SU-DHL-6 (cell line): ENCODE measurements at regions not wholly inside any gene's neighbourhood (a gene's known extent, or its start where the extent isn't known, plus 50 kb on each side); places are given as distances from the start of the nearest gene placed in this dataset.

Source experiments
- H2AFZ ChIP-seq: fragments of 200-600 bp; sonication (generic); 2 replicates; pipeline ENCODE4 v1.6.1; 2014; ENCODE audit warnings: low read depth, mild to moderate bottlenecking, moderate library complexity, mixed read lengths, antibody characterized with exemption, low read length; ENCODE audit not compliant: severe bottlenecking
- H3F3A ChIP-seq: fragments of 200-600 bp; shearing (Covaris generic); 2 replicates; pipeline ENCODE4 v1.6.0; 2016; ENCODE audit warnings: antibody characterized with exemption, mild to moderate bottlenecking; ENCODE audit not compliant: insufficient read depth
- H3K27ac ChIP-seq: fragments of 200-600 bp; sonication (generic); 2 replicates; pipeline ENCODE4 v1.5.1; 2016; ENCODE audit warnings: low read depth, mild to moderate bottlenecking, low read length, moderate library complexity, mixed read lengths
- H3K27me3 ChIP-seq: fragments of 200-600 bp; sonication (generic), shearing (Covaris generic); 2 replicates; pipeline ENCODE4 v1.6.0; 2014; ENCODE audit warnings: mild to moderate bottlenecking, low read length
- H3K36me3 ChIP-seq: fragments of 200-600 bp; sonication (generic); 2 replicates; pipeline ENCODE4 v1.6.1; 2014; ENCODE audit warnings: mild to moderate bottlenecking, low read length, mixed read lengths
- H3K4me2 ChIP-seq: fragments of 300-600, 200-600 bp; shearing (Covaris generic), sonication (generic); 2 replicates; pipeline ENCODE4 v1.6.0; 2014; ENCODE audit warnings: low read length, low read depth, mild to moderate bottlenecking; ENCODE audit not compliant: poor library complexity, severe bottlenecking
- H3K4me3 ChIP-seq: fragments of 200-600 bp; sonication (generic); 2 replicates; pipeline ENCODE4 v1.5.1; 2014; ENCODE audit warnings: antibody characterized with exemption, low read length, mild to moderate bottlenecking, mixed read lengths; ENCODE audit not compliant: insufficient read depth, poor library complexity, severe bottlenecking
- H3K79me2 ChIP-seq: fragments of 200-600 bp; sonication (generic); 2 replicates; pipeline ENCODE4 v1.6.1; 2014; ENCODE audit warnings: mild to moderate bottlenecking, low read length, moderate library complexity; ENCODE audit not compliant: insufficient read depth
- H3K9ac ChIP-seq: fragments of 200-600 bp; sonication (generic); 2 replicates; pipeline ENCODE4 v1.7.0; 2014; ENCODE audit warnings: mild to moderate bottlenecking, low read length
- H3K9me2 ChIP-seq: fragments of 200-600 bp; sonication (generic); replicated peaks from 2 replicates; pipeline ENCODE4 v1.6.1; 2014; ENCODE audit warnings: low read length; ENCODE audit not compliant: insufficient read depth
- H3K9me3 ChIP-seq: fragments of 200-600 bp; sonication (generic); 2 replicates; pipeline ENCODE4 v1.6.1; 2014; ENCODE audit warnings: low read length, mixed read lengths; ENCODE audit not compliant: insufficient read depth
- H4K20me1 ChIP-seq: fragments of 200-600 bp; sonication (generic); 2 replicates; pipeline ENCODE4 v1.6.1; 2014; ENCODE audit warnings: low read depth, mild to moderate bottlenecking, antibody characterized with exemption, low read length, moderate library complexity, mixed read lengths
- EZH2phosphoT487 ChIP-seq: fragments of 200-600 bp; sonication (generic), shearing (Covaris generic); conservative IDR thresholded peaks from 2 replicates; pipeline ENCODE4 v1.6.1; 2018; ENCODE audit warnings: mild to moderate bottlenecking, antibody characterized with exemption, low read length, moderate library complexity, mixed read lengths
- TF ChIP-seq, protein P1 (sequence below): fragments of 200-600 bp; sonication (generic); IDR thresholded peaks from one replicate; pipeline ENCODE4 v1.5.1; 2017; ENCODE audit warnings: antibody characterized with exemption, mild to moderate bottlenecking, low read length, moderate library complexity; ENCODE audit not compliant: insufficient read depth, poor library complexity, severe bottlenecking

DNA sequence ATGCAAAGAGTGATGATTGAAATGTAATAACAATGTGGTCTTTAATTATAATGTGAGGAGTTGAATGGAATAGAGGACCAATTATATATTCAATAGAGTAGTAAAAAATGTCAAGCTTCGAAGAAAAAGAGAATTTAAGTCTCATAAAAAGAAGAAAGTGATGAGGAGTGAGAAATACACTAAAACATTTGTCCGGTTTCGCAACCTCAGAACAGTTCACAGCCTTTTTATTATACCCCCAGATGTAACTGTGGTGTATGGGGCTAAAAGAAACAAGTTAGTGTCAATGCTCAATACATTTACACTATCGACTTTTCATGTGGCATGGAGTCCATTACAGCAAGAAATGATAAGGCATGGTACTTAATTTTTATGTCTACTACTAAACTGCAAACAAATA is 386.5 kb upstream of the ATP11B start:
- TF ChIP-seq, protein P1, sequence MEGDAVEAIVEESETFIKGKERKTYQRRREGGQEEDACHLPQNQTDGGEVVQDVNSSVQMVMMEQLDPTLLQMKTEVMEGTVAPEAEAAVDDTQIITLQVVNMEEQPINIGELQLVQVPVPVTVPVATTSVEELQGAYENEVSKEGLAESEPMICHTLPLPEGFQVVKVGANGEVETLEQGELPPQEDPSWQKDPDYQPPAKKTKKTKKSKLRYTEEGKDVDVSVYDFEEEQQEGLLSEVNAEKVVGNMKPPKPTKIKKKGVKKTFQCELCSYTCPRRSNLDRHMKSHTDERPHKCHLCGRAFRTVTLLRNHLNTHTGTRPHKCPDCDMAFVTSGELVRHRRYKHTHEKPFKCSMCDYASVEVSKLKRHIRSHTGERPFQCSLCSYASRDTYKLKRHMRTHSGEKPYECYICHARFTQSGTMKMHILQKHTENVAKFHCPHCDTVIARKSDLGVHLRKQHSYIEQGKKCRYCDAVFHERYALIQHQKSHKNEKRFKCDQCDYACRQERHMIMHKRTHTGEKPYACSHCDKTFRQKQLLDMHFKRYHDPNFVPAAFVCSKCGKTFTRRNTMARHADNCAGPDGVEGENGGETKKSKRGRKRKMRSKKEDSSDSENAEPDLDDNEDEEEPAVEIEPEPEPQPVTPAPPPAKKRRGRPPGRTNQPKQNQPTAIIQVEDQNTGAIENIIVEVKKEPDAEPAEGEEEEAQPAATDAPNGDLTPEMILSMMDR = no peak
- no peak for TF ChIP-seq EZH2phosphoT487
- H3K9ac ChIP-seq = no peak overlapping the region
- no peak overlapping the region for H3K4me3 ChIP-seq
- H3K9me2 ChIP-seq = no peaks in the 10 kb centered on the region
- H3K9me3 ChIP-seq = no peaks in the 10 kb centered on the region
- H4K20me1 ChIP-seq = no peaks in the 10 kb centered on the region
- no peak overlapping the region for H3K27ac ChIP-seq
- H2AFZ ChIP-seq = no peak overlapping the region
- H3K4me2 ChIP-seq = no peak overlapping the region
- no peaks in the 10 kb centered on the region for H3F3A ChIP-seq
- H3K27me3 ChIP-seq = no peaks in the 10 kb centered on the region; the same call in 1 of the 2 replicates
- H3K79me2 ChIP-seq = no peaks in the 10 kb centered on the region
- no peaks in the 10 kb centered on the region for H3K36me3 ChIP-seq

DNA sequence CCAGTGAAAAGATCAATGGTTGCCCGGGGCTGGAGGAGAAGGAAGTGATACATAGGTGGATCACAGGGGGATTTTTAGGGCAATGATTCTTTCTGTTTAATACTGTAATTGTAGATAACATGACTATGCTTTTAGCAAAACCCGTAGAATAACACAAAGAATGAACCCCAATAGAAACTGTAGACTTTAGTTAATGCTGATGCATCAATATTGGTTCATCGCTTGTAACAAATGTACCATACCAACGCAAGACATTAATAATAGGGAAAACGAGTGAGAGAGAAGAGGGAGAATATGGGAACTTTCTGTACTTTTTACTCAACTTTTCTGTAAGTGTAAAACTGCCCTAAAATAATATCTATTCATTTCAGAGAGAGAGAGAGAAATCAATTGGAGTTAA is 383.3 kb upstream of the ATP11B start:
- no peak for TF ChIP-seq EZH2phosphoT487
- TF ChIP-seq, protein P1 = no peak
- Histone ChIP-seq H3K27me3 (no peaks in the 10 kb centered on the region; the same call in 1 of the 2 replicates), H3K4me2 (no peak overlapping the region), H3K36me3 (no peaks in the 10 kb centered on the region), H3K9me2 (no peaks in the 10 kb centered on the region), H3K79me2 (no peaks in the 10 kb centered on the region), H3K9me3 (no peaks in the 10 kb centered on the region), H2AFZ (no peak overlapping the region), H3K9ac (no peak overlapping the region), H3F3A (no peaks in the 10 kb centered on the region), H4K20me1 (no peaks in the 10 kb centered on the region), H3K27ac (no peak overlapping the region), H3K4me3 (no peak overlapping the region)

DNA sequence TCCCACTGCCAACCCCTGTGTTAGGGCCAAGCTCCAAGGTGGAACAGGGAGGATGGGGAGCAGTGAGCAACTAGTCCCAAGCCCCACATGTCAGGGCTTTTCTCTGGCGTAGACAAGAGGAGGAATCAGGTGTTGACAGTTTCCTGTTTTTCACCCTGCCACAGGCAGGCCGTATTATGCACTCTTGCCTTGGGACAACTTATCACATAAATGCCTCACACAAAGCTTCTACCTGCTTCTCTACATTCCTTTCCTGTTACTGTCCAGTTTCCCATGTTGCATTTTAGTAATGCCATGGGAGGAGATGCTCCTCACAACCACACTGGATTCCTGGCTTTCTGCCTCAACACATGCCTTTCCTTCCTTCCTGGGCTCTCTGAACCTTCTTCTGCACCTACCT is 381.2 kb upstream of the ATP11B start:
- H2AFZ ChIP-seq = no peak overlapping the region
- no peak overlapping the region for H3K27ac ChIP-seq
- no peak overlapping the region for H3K4me3 ChIP-seq
- H3K36me3 ChIP-seq = no peaks in the 10 kb centered on the region
- H3K9me2 ChIP-seq = no peaks in the 10 kb centered on the region
- H3K9ac ChIP-seq = no peak overlapping the region
- H3K79me2 ChIP-seq = no peaks in the 10 kb centered on the region
- H3K4me2 ChIP-seq = no peak overlapping the region
- no peaks in the 10 kb centered on the region for H3F3A ChIP-seq
- no peaks in the 10 kb centered on the region for H3K9me3 ChIP-seq
- H4K20me1 ChIP-seq = no peaks in the 10 kb centered on the region
- TF ChIP-seq, protein P1 = no peak
- TF ChIP-seq EZH2phosphoT487 = no peak
- H3K27me3 ChIP-seq = no peaks in the 10 kb centered on the region

DNA sequence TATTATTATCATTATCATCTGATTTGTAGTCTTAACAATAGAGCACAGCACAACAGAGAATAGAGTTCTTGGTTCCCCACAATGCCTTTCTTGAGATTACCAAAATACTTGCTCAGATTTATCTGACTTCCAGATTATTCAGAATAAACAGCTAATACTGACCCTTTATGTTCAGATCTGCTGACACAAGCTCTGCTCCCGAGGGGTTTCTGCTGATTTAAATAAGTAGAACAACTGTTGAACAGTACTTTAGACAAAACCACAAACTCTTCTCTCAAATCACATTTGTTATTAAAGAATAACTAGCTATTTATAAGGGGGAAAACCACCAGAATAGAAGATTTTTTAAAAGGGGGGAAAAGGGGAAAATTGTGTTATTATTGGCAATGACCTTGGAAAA is 380.2 kb upstream of the ATP11B start:
- Histone ChIP-seq H3K36me3 (no peaks in the 10 kb centered on the region), H3K27me3 (no peaks in the 10 kb centered on the region), H3K4me3 (no peak overlapping the region), H3F3A (no peaks in the 10 kb centered on the region), H3K9me3 (no peaks in the 10 kb centered on the region), H3K4me2 (no peak overlapping the region), H3K9me2 (no peaks in the 10 kb centered on the region), H2AFZ (no peak overlapping the region), H3K79me2 (no peaks in the 10 kb centered on the region), H4K20me1 (no peaks in the 10 kb centered on the region), H3K9ac (no peak overlapping the region), H3K27ac (no peak overlapping the region)
- TF ChIP-seq EZH2phosphoT487 = no peak
- TF ChIP-seq, protein P1 = no peak
